ENCODE measurements at regions not wholly inside any gene's neighbourhood (a gene's known extent, or its start where the extent isn't known, plus 50 kb on each side); places are given as distances from the start of the nearest gene placed in this dataset.

DNA sequence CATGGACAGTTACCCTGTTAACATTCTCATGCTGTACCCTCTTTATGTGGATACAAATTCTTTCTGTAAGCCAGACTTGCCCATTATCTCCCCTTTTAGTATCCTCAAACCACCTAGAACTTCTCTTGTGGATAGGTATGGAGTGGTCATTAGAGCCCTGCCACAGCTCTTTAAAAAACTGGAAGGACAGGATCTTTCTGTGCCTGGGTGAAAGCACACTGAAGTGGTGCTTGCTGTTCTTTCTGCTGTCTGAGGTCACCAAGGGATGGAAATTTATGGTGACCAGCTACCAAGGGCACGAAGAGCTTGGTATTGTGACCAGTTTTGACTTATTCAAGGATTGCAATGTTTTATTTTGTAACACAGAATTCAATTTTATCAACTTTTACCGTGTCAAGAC, 344.2 kb downstream of the CBLL2 start:
- intact Hi-C loops (cut with DNase I): no loop called here
- Histone ChIP-seq H3K27ac (no peak overlapping the region), H3K36me3 (replicated peaks in 1 of 2; ENCODE audit: insufficient read depth in 1 of 2, low read depth in 2 of 2) (no peaks in the 10 kb centered on the region), H3K27me3 (no peaks in the 10 kb centered on the region), H3K4me3 (no peak overlapping the region), H3K4me1 (no peaks in the 10 kb centered on the region), H3K9me3 (no peaks in the 10 kb centered on the region)
- 46 to 60% methylated on average over 2 of the region's 2 CpGs for WGBS, 2 donors
- ATAC-seq: no peak
- no peak for TF ChIP-seq POLR2A (IDR thresholded peaks at IDR 0.05)
- TF ChIP-seq, protein P1, sequence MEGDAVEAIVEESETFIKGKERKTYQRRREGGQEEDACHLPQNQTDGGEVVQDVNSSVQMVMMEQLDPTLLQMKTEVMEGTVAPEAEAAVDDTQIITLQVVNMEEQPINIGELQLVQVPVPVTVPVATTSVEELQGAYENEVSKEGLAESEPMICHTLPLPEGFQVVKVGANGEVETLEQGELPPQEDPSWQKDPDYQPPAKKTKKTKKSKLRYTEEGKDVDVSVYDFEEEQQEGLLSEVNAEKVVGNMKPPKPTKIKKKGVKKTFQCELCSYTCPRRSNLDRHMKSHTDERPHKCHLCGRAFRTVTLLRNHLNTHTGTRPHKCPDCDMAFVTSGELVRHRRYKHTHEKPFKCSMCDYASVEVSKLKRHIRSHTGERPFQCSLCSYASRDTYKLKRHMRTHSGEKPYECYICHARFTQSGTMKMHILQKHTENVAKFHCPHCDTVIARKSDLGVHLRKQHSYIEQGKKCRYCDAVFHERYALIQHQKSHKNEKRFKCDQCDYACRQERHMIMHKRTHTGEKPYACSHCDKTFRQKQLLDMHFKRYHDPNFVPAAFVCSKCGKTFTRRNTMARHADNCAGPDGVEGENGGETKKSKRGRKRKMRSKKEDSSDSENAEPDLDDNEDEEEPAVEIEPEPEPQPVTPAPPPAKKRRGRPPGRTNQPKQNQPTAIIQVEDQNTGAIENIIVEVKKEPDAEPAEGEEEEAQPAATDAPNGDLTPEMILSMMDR (IDR thresholded peaks at IDR 0.05): no peak
- DNase-seq: no peak

DNA sequence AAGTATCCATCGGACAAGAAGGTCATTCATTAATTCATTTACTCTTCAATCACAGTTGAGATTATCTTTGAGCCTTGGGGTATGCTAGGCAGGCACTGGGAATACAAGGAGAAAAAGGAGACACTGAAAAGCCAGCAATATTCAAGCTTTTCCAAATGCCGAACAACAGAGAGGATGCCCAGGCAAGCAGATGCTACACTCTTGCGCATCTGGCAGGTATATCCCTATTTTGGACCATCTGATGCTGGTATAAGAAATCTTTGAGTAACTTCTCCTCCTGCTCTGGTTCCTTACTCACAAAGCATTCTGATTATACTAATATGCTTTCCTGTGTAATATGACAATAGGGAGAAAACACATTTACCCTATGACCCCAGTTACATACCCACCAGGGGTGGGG, 354.9 kb downstream of the CBLL2 start:
- no peak overlapping the region for H3K4me3 ChIP-seq
- H3K36me3 ChIP-seq (replicated peaks in 1 of 2; ENCODE audit: insufficient read depth in 1 of 2, low read depth in 2 of 2): no peaks in the 10 kb centered on the region
- H3K27me3 ChIP-seq: no peaks in the 10 kb centered on the region
- H3K27ac ChIP-seq: no peak overlapping the region
- WGBS, 2 donors: 72 to 80% methylated on average over 2 to 3 of the region's 3 CpGs
- DNase-seq: no peak
- intact Hi-C loops (cut with DNase I): no loop called here
- H3K9me3 ChIP-seq: no peaks in the 10 kb centered on the region
- no peaks in the 10 kb centered on the region for H3K4me1 ChIP-seq
- no peak for ATAC-seq
- TF ChIP-seq, protein P1 (IDR thresholded peaks at IDR 0.05): no peak
- no peak for TF ChIP-seq POLR2A (IDR thresholded peaks at IDR 0.05)

DNA sequence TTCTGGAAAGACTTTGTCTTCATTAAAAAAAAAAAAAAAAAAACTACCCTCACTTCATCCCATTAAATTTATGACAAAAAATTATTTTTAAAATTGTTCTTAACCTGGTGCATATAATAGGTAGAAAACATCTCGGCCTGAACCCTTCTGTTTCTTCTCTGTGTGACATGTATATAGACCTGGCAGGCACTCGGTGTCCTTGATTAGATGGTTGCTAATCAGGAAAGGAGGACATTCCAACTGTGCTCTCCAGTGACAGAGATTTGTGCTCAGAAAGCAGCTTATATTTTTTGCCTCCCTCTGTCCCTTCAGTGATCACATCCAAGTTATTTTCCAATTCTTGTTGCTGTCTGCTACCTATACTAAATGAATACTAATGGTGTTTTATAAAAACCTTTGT, 355.6 kb downstream of the CBLL2 start:
- WGBS, 2 donors: 43% methylated on average over 2 of the region's 2 CpGs
- intact Hi-C loops (cut with DNase I): no loop called here
- Histone ChIP-seq H3K4me3 (no peak overlapping the region), H3K9me3 (no peaks in the 10 kb centered on the region), H3K27ac (no peak overlapping the region), H3K4me1 (no peaks in the 10 kb centered on the region), H3K27me3 (no peaks in the 10 kb centered on the region), H3K36me3 (replicated peaks in 1 of 2; ENCODE audit: insufficient read depth in 1 of 2, low read depth in 2 of 2) (no peaks in the 10 kb centered on the region)
- ATAC-seq (no peak), DNase-seq (no peak)
- TF ChIP-seq, protein P1 (IDR thresholded peaks at IDR 0.05): no peak

DNA sequence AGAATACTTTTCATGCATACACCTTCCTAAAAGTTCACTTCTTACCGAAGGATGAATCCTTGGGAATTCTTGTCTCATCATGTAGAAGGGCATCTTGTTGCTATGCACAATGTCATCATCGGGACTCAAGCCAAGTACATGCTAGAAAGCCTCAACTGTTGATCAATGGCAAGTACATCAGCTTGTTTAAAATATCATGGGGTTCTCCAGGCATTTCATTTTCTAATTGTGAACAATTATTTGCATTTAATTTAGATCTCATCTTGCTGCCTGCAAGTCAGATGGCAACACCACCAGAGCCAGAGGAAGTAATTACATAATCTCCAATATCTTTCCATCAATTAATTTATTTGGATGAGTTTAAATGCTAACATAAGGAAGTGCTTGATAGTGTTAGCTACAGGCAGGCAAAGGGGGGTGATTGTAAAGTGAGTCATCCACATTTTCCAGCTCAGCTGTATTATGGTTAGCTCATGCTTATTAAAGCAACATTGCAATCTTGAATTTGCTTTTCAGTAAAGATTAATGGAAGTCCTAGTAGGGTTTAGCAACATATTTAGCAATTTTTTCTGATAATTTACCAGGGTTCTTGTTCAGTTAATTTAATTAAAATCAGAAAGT, 356.5 kb downstream of the CBLL2 start:
- DNase-seq (no peak), ATAC-seq (no peak)
- intact Hi-C loops (cut with DNase I): no loop called here
- no peaks in the 10 kb centered on the region for H3K4me1 ChIP-seq
- no peaks in the 10 kb centered on the region for H3K9me3 ChIP-seq
- H3K27ac ChIP-seq: no peak overlapping the region
- no peak for TF ChIP-seq POLR2A (IDR thresholded peaks at IDR 0.05)
- TF ChIP-seq, protein P1 (IDR thresholded peaks at IDR 0.05): no peak
- no peaks in the 10 kb centered on the region for H3K27me3 ChIP-seq
- H3K36me3 ChIP-seq (replicated peaks in 1 of 2; ENCODE audit: insufficient read depth in 1 of 2, low read depth in 2 of 2): no peaks in the 10 kb centered on the region
- H3K4me3 ChIP-seq: no peak overlapping the region
- WGBS, 2 donors: 44 to 77% methylated on average over 2 of the region's 2 CpGs

DNA sequence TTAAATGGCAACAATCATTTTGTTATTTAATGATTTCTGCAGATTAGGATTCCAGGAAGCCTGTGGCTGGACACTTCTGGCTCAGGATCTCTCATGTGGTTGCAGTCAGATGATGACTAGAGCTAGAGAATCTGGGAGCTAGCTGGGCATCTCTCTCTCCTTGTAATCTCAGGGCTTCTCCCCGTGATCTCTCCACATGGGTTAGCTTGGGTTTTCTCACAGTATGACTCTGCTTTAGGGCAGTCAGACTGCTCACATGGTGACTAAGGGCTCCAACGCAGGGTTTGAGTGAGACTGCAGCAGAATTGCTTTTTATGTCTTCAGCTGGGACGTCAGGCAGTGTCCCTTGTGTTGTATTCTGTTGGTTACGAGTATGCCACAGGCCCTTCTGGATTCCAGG, 361.4 kb downstream of the CBLL2 start:
- Histone ChIP-seq H3K27me3 (no peaks in the 10 kb centered on the region), H3K36me3 (replicated peaks in 1 of 2; ENCODE audit: insufficient read depth in 1 of 2, low read depth in 2 of 2) (no peaks in the 10 kb centered on the region), H3K9me3 (no peaks in the 10 kb centered on the region), H3K4me1 (no peaks in the 10 kb centered on the region), H3K4me3 (no peak overlapping the region), H3K27ac (no peak overlapping the region)
- ATAC-seq (no peak), DNase-seq (no peak)
- TF ChIP-seq, protein P1 (IDR thresholded peaks at IDR 0.05): no peak
- TF ChIP-seq POLR2A (IDR thresholded peaks at IDR 0.05): no peak
- WGBS, 2 donors: 58 to 63% methylated on average over 3 to 4 of the region's 4 CpGs
- intact Hi-C loops (cut with DNase I): no loop called here

Measured in body of pancreas (tissue), 4 donors.